Gastrocnemius medialis (tissue), 4 donors: ENCODE measurements at regions not wholly inside any gene's neighbourhood (a gene's known extent, or its start where the extent isn't known, plus 50 kb on each side); places are given as distances from the start of the nearest gene placed in this dataset.

Experiments
- ATAC-seq, 2 donors: fragments of 150-250 bp; one replicate each; pipeline ENCODE4 v1.9.1; 2016
- DNase-seq, 2 donors: peaks; one replicate each; pipeline ENCODE4 v3.0.0-alpha.2; 2019
- H3K27ac ChIP-seq, 4 donors: fragments of 200-600 bp; sonication (generic); 1 replicate in 1 of 4; 2 replicates in 3 of 4; pipeline ENCODE4 v1.5.1; 2016 to 2018; ENCODE audit warnings: mild to moderate bottlenecking in 2 of 4, moderate library complexity in 1 of 4
- H3K27me3 ChIP-seq, 3 donors: fragments of 200-600 bp; sonication (generic) in 2 of 3; 1 replicate in 1 of 3; 2 replicates in 2 of 3; pipeline versions ENCODE4 v1.5.1 to v1.6.0; 2016 to 2019; ENCODE audit warnings: mild to moderate bottlenecking in 1 of 3, moderate library complexity in 1 of 3
- H3K36me3 ChIP-seq, 2 donors: fragments of 200-600 bp; sonication (generic) in 1 of 2; one replicate each; pipeline ENCODE4 v1.5.1; 2017 to 2018
- H3K4me1 ChIP-seq, 2 donors: fragments of 200-600 bp; sonication (generic) in 1 of 2; one replicate each; pipeline ENCODE4 v1.5.1; 2016 to 2017; ENCODE audit warnings: mild to moderate bottlenecking in 2 of 2
- H3K4me3 ChIP-seq, 4 donors: fragments of 200-600 bp; sonication (generic) in 3 of 4; 1 replicate in 1 of 4; 2 replicates in 3 of 4; pipeline ENCODE4 v1.5.1; 2016 to 2019; ENCODE audit warnings: mild to moderate bottlenecking in 2 of 4
- H3K9me3 ChIP-seq, 3 donors: fragments of 200-600 bp; sonication (generic) in 2 of 3; 1 replicate in 1 of 3; 2 replicates in 2 of 3; pipeline ENCODE4 v1.5.1; 2016 to 2019
- CTCF ChIP-seq, 5 experiments: fragments of 450-650 bp in 3 of 5; fragments of 200-600 bp in 2 of 5; sonication (generic) in 2 of 5; IDR thresholded peaks in 4 of 5; conservative IDR thresholded peaks in 1 of 5; 1 replicate in 4 of 5; 2 replicates in 1 of 5; pipeline ENCODE4 v1.5.1; 2016 to 2019; ENCODE audit warnings: antibody characterized with exemption in 5 of 5, mild to moderate bottlenecking in 3 of 5, moderate library complexity in 3 of 5
- POLR2A ChIP-seq, 2 donors: fragments of 450-650 bp; IDR thresholded peaks; one replicate each; pipeline ENCODE4 v1.6.1; 2017; ENCODE audit warnings: antibody characterized with exemption in 2 of 2, mild to moderate bottlenecking in 2 of 2, moderate library complexity in 2 of 2
- in situ Hi-C, 4 donors: fragments of 200-750 bp; cut with MboI; loops; one replicate each; pipeline versions ENCODE4 v1.15.0 to v1.8.0; 2017; ENCODE audit warnings: low sequenced_read_pairs in 4 of 4
- intact Hi-C: fragments of 100-400 bp; cut with DNase I; formaldehyde crosslinking; loops from one replicate; pipeline ENCODE4 v1.15.1; 2023; ENCODE audit warnings: low total_unique reads

GRCh38 chr4:38255572-38255971, 295.4 kb downstream of the PTTG2 start:
- no peaks in the 10 kb centered on the region for H3K36me3 ChIP-seq
- in situ Hi-C loops (no loop called here), intact Hi-C loops (no loop called here)
- TF ChIP-seq POLR2A (IDR thresholded peaks at IDR 0.05), result no peak
- no peak for TF ChIP-seq CTCF (IDR thresholded peaks at IDR 0.05 in 4 of 5, conservative IDR thresholded peaks at IDR 0.05 in 1 of 5)
- ATAC-seq, result no peak
- H3K4me3 ChIP-seq, result no peak overlapping the region
- no peak overlapping the region for H3K27ac ChIP-seq
- H3K9me3 ChIP-seq, result no peaks in the 10 kb centered on the region
- DNase-seq, result no peak
- no peaks in the 10 kb centered on the region for H3K4me1 ChIP-seq
- no peaks in the 10 kb centered on the region for H3K27me3 ChIP-seq

- Histone ChIP-seq H3K27me3 (no peaks in the 10 kb centered on the region), H3K36me3 (no peaks in the 10 kb centered on the region), H3K4me1 (no peaks in the 10 kb centered on the region), H3K4me3 (no peak overlapping the region), H3K27ac (no peak overlapping the region), H3K9me3 (no peaks in the 10 kb centered on the region)
- no peak for TF ChIP-seq CTCF (IDR thresholded peaks at IDR 0.05 in 4 of 5, conservative IDR thresholded peaks at IDR 0.05 in 1 of 5)
- TF ChIP-seq POLR2A (IDR thresholded peaks at IDR 0.05), result no peak
- ATAC-seq (peak; percentile 68 to 74), DNase-seq (no peak)
- in situ Hi-C loops (no loop called here), intact Hi-C loops (no loop called here)
Measured at GRCh38 chr4:38266616-38267015, 306.4 kb downstream of the PTTG2 start.

GRCh38 chr4:38268108-38268820, 308.1 kb downstream of the PTTG2 start:
- intact Hi-C loops, result no loop called here
- Histone ChIP-seq H3K27ac (no peak overlapping the region), H3K9me3 (no peaks in the 10 kb centered on the region), H3K27me3 (no peaks in the 10 kb centered on the region), H3K4me1 (no peaks in the 10 kb centered on the region), H3K4me3 (no peak overlapping the region), H3K36me3 (no peaks in the 10 kb centered on the region)
- in situ Hi-C loops, result no loop called here
- no peak for ATAC-seq
- TF ChIP-seq POLR2A (IDR thresholded peaks at IDR 0.05) (no peak), CTCF (IDR thresholded peaks at IDR 0.05 in 4 of 5, conservative IDR thresholded peaks at IDR 0.05 in 1 of 5) (no peak)
- no peak for DNase-seq

- H3K27me3 ChIP-seq, result no peaks in the 10 kb centered on the region
- ATAC-seq (no peak), DNase-seq (no peak)
- H3K9me3 ChIP-seq, result no peaks in the 10 kb centered on the region
- H3K36me3 ChIP-seq, result no peaks in the 10 kb centered on the region
- in situ Hi-C loops (no loop called here), intact Hi-C loops (no loop called here)
- no peak for TF ChIP-seq CTCF (IDR thresholded peaks at IDR 0.05 in 4 of 5, conservative IDR thresholded peaks at IDR 0.05 in 1 of 5)
- no peak for TF ChIP-seq POLR2A (IDR thresholded peaks at IDR 0.05)
- no peaks in the 10 kb centered on the region for H3K4me1 ChIP-seq
- no peak overlapping the region for H3K27ac ChIP-seq
- H3K4me3 ChIP-seq, result no peak overlapping the region
Measured at GRCh38 chr4:38268837-38269236, 308.6 kb downstream of the PTTG2 start.

DNA sequence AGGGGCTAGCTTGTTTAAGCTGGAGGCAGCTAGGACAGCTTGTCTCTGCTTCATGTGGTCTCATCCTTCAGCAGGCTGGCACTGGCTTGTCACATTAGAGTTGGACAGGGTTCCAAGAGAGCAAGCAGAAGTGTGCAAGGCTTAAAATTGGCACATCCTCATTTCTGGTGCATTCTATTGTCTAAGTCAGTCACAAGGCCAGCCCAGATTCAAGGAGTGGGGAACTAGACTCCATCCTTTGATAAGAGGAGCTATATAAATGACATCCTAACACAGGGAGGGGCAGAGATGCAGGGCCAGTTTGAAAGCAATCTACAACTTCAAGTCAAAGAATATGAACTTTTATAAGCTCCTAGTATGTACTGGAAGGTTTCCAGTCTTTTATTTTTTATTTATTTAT, 313.2 kb downstream of the PTTG2 start:
- Histone ChIP-seq H3K9me3 (no peaks in the 10 kb centered on the region), H3K27ac (no peak overlapping the region), H3K36me3 (no peaks in the 10 kb centered on the region), H3K27me3 (no peaks in the 10 kb centered on the region), H3K4me3 (no peak overlapping the region), H3K4me1 (no peaks in the 10 kb centered on the region)
- TF ChIP-seq CTCF (IDR thresholded peaks at IDR 0.05 in 4 of 5, conservative IDR thresholded peaks at IDR 0.05 in 1 of 5) (no peak), POLR2A (IDR thresholded peaks at IDR 0.05) (no peak)
- DNase-seq (no peak), ATAC-seq (no peak)
- intact Hi-C loops (no loop called here), in situ Hi-C loops (no loop called here)
